ENCODE measurements at regions not wholly inside any gene's neighbourhood (a gene's known extent, or its start where the extent isn't known, plus 50 kb on each side); places are given as distances from the start of the nearest gene placed in this dataset.
"Not testable (repeated sequence)": the region's sequence is repeated elsewhere in the genome, so short reads cannot be mapped to it uniquely, and the experiment has no call there.

- peak in 1 of 5 experiments; percentile 23 for DNase-seq
Measured at GRCh38 chr9:64016246-64016645, 1268.8 kb downstream of the FOXD4L5 start.

- DNase-seq: no peak
Measured at GRCh38 chr9:64015136-64015535, 1269.9 kb downstream of the FOXD4L5 start.

GRCh38 chr9:64014386-64015091 is 1270.5 kb downstream of the FOXD4L5 start:
- not testable (repeated sequence) for DNase-seq

GRCh38 chr9:64013122-64013521 is 1271.9 kb downstream of the FOXD4L5 start:
- not testable (repeated sequence) for DNase-seq

GRCh38 chr9:64012014-64012413 is 1273.0 kb downstream of the FOXD4L5 start:
- DNase-seq: not testable (repeated sequence)

- not testable (repeated sequence) for DNase-seq
Measured at GRCh38 chr9:63979741-63980140, 1305.3 kb downstream of the FOXD4L5 start.
